K562 (cell line): ENCODE measurements at regions not wholly inside any gene's neighbourhood (a gene's known extent, or its start where the extent isn't known, plus 50 kb on each side); places are given as distances from the start of the nearest gene placed in this dataset.

Source experiments
- EZH2 ChIP-seq: IDR thresholded peaks from 2 replicates; pipeline ENCODE4 v1.6.1; 2012; ENCODE audit warnings: low read depth, mild to moderate bottlenecking, inconsistent platforms, low read length, borderline replicate concordance
- HDAC1 ChIP-seq, 2 experiments: fragments of 450-650 bp; IDR thresholded peaks; 2 replicates each; pipeline ENCODE4 v1.6.1; 2016 to 2017; ENCODE audit warnings: inconsistent platforms in 1 of 2, mild to moderate bottlenecking in 1 of 2, moderate library complexity in 1 of 2
- IRF2 ChIP-seq: sonication (generic); formaldehyde crosslinking; IDR thresholded peaks from 2 replicates; pipeline ENCODE4 v1.8.1; 2022; ENCODE audit warnings: mild to moderate bottlenecking, missing genetic modification reagents
- NONO ChIP-seq, 2 experiments: fragments of 200-400 bp in 1 of 2; fragments of 450-650 bp in 1 of 2; formaldehyde crosslinking in 1 of 2; IDR thresholded peaks; 2 replicates each; pipeline ENCODE4 v1.6.1; 2017; ENCODE audit warnings: low read depth in 2 of 2, mild to moderate bottlenecking in 2 of 2, moderate library complexity in 2 of 2, low read length in 1 of 2
- SMAD2 ChIP-seq: fragments of 150-350 bp; IDR thresholded peaks from 2 replicates; pipeline ENCODE4 v1.6.1; 2014; ENCODE audit warnings: low read depth, mild to moderate bottlenecking, low read length
- SMC3 ChIP-seq: conservative IDR thresholded peaks from 2 replicates; pipeline ENCODE4 v1.6.1; 2011; ENCODE audit warnings: low read depth, low read length, improper control_type of control experiment; ENCODE audit not compliant: insufficient read depth
- TBP ChIP-seq: optimal IDR thresholded peaks from 2 replicates; pipeline ENCODE3; 2011; ENCODE audit warnings: low read depth, low read length, improper control_type of control experiment
- ZFP1 ChIP-seq: fragments of 450-650 bp; formaldehyde crosslinking; IDR thresholded peaks from 2 replicates; pipeline ENCODE4 v1.4.0; 2020; ENCODE audit warnings: mild to moderate bottlenecking, mixed read lengths
- ZNF778 ChIP-seq: fragments of 450-650 bp; formaldehyde crosslinking; IDR thresholded peaks from 2 replicates; pipeline ENCODE4 v1.4.0; 2020; ENCODE audit warnings: mild to moderate bottlenecking, moderate library complexity
- TF ChIP-seq, protein P1 (sequence below): sonication (generic); formaldehyde crosslinking; IDR thresholded peaks from 2 replicates; pipeline ENCODE4 v1.9.0; 2022; ENCODE audit warnings: mild to moderate bottlenecking, missing genetic modification reagents
- TF ChIP-seq, protein P2 (sequence below): IDR thresholded peaks from 2 replicates; pipeline ENCODE4 v1.6.1; 2012; ENCODE audit warnings: low read depth, low read length, improper control_type of control experiment, borderline replicate concordance
- TF ChIP-seq, protein P3 (sequence below), 3 experiments: IDR thresholded peaks in 2 of 3; conservative IDR thresholded peaks in 1 of 3; 2 replicates each; pipeline ENCODE4 v1.5.1; 2011 to 2012; ENCODE audit warnings: low read length in 3 of 3, mild to moderate bottlenecking in 3 of 3, control low read depth in 2 of 3, improper control_type of control experiment in 1 of 3, inconsistent platforms in 1 of 3, low read depth in 1 of 3, mixed read lengths in 1 of 3, moderate library complexity in 1 of 3; ENCODE audit not compliant: insufficient read depth in 2 of 3

DNA sequence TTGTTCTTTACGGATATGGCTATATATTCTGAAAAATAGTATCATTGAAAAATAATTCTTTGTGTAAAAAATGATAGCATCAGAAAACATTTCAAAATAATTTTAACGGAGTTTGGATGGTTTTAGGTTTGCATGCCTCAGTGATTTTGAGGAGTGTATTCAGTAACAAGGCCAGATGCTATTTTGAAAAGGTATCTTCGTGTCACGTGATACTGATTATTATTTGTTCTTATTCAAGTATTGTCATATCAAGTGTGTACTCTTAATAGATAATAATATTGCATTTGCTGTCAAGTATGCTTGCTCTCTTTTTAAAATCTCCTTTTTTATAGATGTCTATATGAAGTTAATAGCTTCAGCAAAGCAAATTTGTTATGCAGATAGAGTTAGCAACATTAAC, 313.1 kb upstream of the PTPRD start:
- TF ChIP-seq TBP (no peak), SMAD2 (no peak), SMC3 (no peak), HDAC1 (IDR thresholded peaks at IDR 0.05) (no peak), EZH2 (no peak), NONO (IDR thresholded peaks at IDR 0.05; ENCODE audit: low read depth in 2 of 2, low read length in 1 of 2) (no peak), IRF2 (no peak), ZNF778 (no peak), ZFP1 (CRISPR knock-in tag) (no peak)
- TF ChIP-seq, protein P1, sequence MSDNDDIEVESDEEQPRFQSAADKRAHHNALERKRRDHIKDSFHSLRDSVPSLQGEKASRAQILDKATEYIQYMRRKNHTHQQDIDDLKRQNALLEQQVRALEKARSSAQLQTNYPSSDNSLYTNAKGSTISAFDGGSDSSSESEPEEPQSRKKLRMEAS: no peak
- TF ChIP-seq, protein P2, sequence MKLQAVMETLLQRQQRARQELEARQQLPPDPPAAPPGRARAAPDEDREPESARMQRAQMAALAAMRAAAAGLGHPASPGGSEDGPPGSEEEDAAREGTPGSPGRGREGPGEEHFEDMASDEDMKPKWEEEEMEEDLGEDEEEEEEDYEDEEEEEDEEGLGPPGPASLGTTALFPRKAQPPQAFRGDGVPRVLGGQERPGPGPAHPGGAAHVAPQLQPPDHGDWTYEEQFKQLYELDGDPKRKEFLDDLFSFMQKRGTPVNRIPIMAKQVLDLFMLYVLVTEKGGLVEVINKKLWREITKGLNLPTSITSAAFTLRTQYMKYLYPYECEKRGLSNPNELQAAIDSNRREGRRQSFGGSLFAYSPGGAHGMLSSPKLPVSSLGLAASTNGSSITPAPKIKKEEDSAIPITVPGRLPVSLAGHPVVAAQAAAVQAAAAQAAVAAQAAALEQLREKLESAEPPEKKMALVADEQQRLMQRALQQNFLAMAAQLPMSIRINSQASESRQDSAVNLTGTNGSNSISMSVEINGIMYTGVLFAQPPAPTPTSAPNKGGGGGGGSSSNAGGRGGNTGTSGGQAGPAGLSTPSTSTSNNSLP: no peak
- TF ChIP-seq, protein P3, sequence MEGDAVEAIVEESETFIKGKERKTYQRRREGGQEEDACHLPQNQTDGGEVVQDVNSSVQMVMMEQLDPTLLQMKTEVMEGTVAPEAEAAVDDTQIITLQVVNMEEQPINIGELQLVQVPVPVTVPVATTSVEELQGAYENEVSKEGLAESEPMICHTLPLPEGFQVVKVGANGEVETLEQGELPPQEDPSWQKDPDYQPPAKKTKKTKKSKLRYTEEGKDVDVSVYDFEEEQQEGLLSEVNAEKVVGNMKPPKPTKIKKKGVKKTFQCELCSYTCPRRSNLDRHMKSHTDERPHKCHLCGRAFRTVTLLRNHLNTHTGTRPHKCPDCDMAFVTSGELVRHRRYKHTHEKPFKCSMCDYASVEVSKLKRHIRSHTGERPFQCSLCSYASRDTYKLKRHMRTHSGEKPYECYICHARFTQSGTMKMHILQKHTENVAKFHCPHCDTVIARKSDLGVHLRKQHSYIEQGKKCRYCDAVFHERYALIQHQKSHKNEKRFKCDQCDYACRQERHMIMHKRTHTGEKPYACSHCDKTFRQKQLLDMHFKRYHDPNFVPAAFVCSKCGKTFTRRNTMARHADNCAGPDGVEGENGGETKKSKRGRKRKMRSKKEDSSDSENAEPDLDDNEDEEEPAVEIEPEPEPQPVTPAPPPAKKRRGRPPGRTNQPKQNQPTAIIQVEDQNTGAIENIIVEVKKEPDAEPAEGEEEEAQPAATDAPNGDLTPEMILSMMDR (IDR thresholded peaks at IDR 0.05 in 2 of 3, conservative IDR thresholded peaks at IDR 0.05 in 1 of 3; ENCODE audit: insufficient read depth in 2 of 3, low read depth in 1 of 3, low read length in 3 of 3): no peak
